ENCODE measurements at regions not wholly inside any gene's neighbourhood (a gene's known extent, or its start where the extent isn't known, plus 50 kb on each side); places are given as distances from the start of the nearest gene placed in this dataset.

GRCh38 chr2:12361506-12361905 lies 355.2 kb upstream of the TRIB2 start:
- no peak for TF ChIP-seq CTCF (IDR thresholded peaks at IDR 0.05; ENCODE audit: extremely low read depth in 1 of 2, insufficient read depth in 1 of 2, low read depth in 1 of 2, low read length in 2 of 2)
- no peak for TF ChIP-seq POLR2A (IDR thresholded peaks at IDR 0.05; ENCODE audit: low read depth, low read length)
- TF ChIP-seq FOS (IDR thresholded peaks at IDR 0.05; ENCODE audit: borderline replicate concordance, insufficient read depth, low read length), result no peak
- TF ChIP-seq EZH2 (IDR thresholded peaks at IDR 0.05; ENCODE audit: borderline replicate concordance, low read depth, low read length, severe bottlenecking), result no peak
- TF ChIP-seq MAX (IDR thresholded peaks at IDR 0.05; ENCODE audit: insufficient read depth, insufficient read length), result no peak
- no peak for TF ChIP-seq POLR2AphosphoS5 (IDR thresholded peaks at IDR 0.05; ENCODE audit: insufficient read depth, low read depth, low read length)

All from endothelial cell of umbilical vein (primary cell).